Natural killer cell (primary cell): ENCODE measurements at regions not wholly inside any gene's neighbourhood (a gene's known extent, or its start where the extent isn't known, plus 50 kb on each side); places are given as distances from the start of the nearest gene placed in this dataset.

ENCODE experiments used
- ATAC-seq, 3 donors: fragments of 150-1000 bp in 2 of 3; fragments of 200-7000 bp in 1 of 3; cut with Tn5 transposase; 1 replicate in 1 of 3; 2 replicates in 2 of 3; pipeline ENCODE4 v1.10.0; 2021; ENCODE audit warnings: mild to moderate bottlenecking in 2 of 3, moderate library complexity in 2 of 3
- DNase-seq, 2 donors: peaks; one replicate each; pipeline versions ENCODE4 v3.0.0 to v3.0.0-alpha.2; 2013 to 2021; ENCODE audit warnings: mixed read lengths in 1 of 2
- H3K27ac ChIP-seq: one replicate; pipeline ENCODE4 v1.5.1; 2013; ENCODE audit warnings: mild to moderate bottlenecking, low read length
- H3K27me3 ChIP-seq: one replicate; pipeline ENCODE4 v1.6.1; 2013; ENCODE audit warnings: low read length; ENCODE audit not compliant: control insufficient read depth, insufficient read depth
- H3K36me3 ChIP-seq: one replicate; pipeline ENCODE4 v1.6.1; 2013; ENCODE audit warnings: low read length; ENCODE audit not compliant: control insufficient read depth, insufficient read depth
- H3K4me1 ChIP-seq: one replicate; pipeline ENCODE4 v1.6.1; 2013; ENCODE audit warnings: low read length; ENCODE audit not compliant: control insufficient read depth, insufficient read depth
- H3K4me3 ChIP-seq: one replicate; pipeline ENCODE4 v1.5.1; 2013; ENCODE audit warnings: low read length
- H3K9me3 ChIP-seq: one replicate; pipeline ENCODE4 v1.6.1; 2013; ENCODE audit warnings: low read length; ENCODE audit not compliant: control insufficient read depth, insufficient read depth
- H3K27ac Mint-ChIP-seq, 2 donors: one replicate each; pipeline ENCODE4 v1.8.0; 2022; ENCODE audit warnings: mild to moderate bottlenecking in 2 of 2, mixed read lengths in 2 of 2, moderate library complexity in 1 of 2
- H3K27me3 Mint-ChIP-seq, 2 donors: one replicate each; pipeline ENCODE4 v1.8.0; 2022; ENCODE audit warnings: low read depth in 2 of 2, mixed read lengths in 2 of 2
- H3K36me3 Mint-ChIP-seq: one replicate; pipeline ENCODE4 v1.8.0; 2022; ENCODE audit warnings: mixed read lengths
- H3K4me1 Mint-ChIP-seq, 2 donors: one replicate each; pipeline ENCODE4 v1.8.0; 2022; ENCODE audit warnings: mixed read lengths in 2 of 2
- H3K4me3 Mint-ChIP-seq: one replicate; pipeline ENCODE4 v1.8.0; 2022; ENCODE audit warnings: mild to moderate bottlenecking, moderate library complexity, mixed read lengths
- H3K9me3 Mint-ChIP-seq, 2 donors: one replicate each; pipeline ENCODE4 v1.8.0; 2022; ENCODE audit warnings: mixed read lengths in 2 of 2
- WGBS: methylation state at CpG from one replicate; pipeline ENCODE4 v1.1.7; 2013; ENCODE audit warnings: missing lambda C conversion rate; ENCODE audit not compliant: insufficient coverage; 5-methylcytosine and 5-hydroxymethylcytosine counted together
- intact Hi-C: fragments of 100-400 bp; cut with micrococcal nuclease; formaldehyde crosslinking; loops from one replicate; pipeline ENCODE4 v1.14.2; 2022
- TF ChIP-seq, protein P1 (sequence below): fragments of 200-600 bp; IDR thresholded peaks from one replicate; pipeline ENCODE4 v1.8.0; 2022; ENCODE audit warnings: antibody characterized with exemption

DNA sequence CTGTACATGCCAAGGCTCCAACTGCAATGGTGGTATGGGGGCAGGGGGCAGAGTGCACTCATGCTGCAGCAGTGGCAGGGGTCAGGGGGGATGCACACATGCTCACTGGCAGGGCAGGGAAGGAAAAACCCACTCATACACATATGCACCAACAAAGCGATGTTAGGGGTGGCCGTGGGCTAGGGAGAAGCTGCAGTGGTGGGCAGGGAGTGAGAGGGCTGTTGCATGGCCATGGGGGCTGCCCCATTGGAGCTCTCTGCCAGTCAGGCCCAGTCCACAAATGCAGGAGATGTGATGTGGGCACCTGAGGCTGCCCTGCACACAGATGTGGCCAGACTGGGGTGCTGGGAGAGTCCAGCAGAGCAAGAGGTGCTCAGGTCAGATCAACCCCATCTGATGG lies 238.1 kb upstream of the NXPH2 start:
- H3K4me1 Mint-ChIP-seq = no peaks in the 10 kb centered on the region
- Histone ChIP-seq H3K27ac (no peak overlapping the region), H3K4me1 (no peaks in the 10 kb centered on the region), H3K27me3 (no peaks in the 10 kb centered on the region), H3K4me3 (no peak overlapping the region), H3K9me3 (peaks cover 20% of the 10 kb centered on the region), H3K36me3 (no peaks in the 10 kb centered on the region)
- WGBS = 82% methylated on average over 1 of the region's 2 CpGs
- peaks cover 14% of the 10 kb centered on the region for H3K36me3 Mint-ChIP-seq
- ATAC-seq = no peak
- H3K27ac Mint-ChIP-seq = no peak overlapping the region
- peaks cover 25 to 27% of the 10 kb centered on the region in 2 donors for H3K9me3 Mint-ChIP-seq
- H3K27me3 Mint-ChIP-seq = no peaks in the 10 kb centered on the region
- intact Hi-C loops = no loop called here
- TF ChIP-seq, protein P1, sequence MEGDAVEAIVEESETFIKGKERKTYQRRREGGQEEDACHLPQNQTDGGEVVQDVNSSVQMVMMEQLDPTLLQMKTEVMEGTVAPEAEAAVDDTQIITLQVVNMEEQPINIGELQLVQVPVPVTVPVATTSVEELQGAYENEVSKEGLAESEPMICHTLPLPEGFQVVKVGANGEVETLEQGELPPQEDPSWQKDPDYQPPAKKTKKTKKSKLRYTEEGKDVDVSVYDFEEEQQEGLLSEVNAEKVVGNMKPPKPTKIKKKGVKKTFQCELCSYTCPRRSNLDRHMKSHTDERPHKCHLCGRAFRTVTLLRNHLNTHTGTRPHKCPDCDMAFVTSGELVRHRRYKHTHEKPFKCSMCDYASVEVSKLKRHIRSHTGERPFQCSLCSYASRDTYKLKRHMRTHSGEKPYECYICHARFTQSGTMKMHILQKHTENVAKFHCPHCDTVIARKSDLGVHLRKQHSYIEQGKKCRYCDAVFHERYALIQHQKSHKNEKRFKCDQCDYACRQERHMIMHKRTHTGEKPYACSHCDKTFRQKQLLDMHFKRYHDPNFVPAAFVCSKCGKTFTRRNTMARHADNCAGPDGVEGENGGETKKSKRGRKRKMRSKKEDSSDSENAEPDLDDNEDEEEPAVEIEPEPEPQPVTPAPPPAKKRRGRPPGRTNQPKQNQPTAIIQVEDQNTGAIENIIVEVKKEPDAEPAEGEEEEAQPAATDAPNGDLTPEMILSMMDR = no peak
- no peak for DNase-seq
- H3K4me3 Mint-ChIP-seq = no peak overlapping the region

DNA sequence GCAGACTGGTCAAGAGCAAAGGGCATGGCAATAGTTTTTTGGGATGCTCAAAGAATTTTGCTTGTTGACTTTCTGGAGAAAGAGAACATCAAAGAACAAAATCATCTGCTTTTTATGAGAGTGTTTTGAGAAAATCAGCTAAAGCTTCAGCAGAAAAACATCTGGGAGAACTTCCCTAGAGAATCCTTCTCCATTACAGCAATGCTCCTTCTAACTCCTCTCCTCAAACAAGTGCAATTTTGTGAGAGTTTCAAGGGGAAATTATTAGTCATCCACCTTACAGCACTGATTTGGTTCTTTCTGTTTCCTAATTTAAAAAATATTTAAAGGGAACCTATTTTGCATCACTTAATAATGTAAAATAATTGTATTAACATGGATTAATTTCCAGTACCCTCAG lies 226.9 kb upstream of the NXPH2 start:
- DNase-seq (no peak), ATAC-seq (no peak)
- peaks cover 9 to 19% of the 10 kb centered on the region in 2 donors for H3K9me3 Mint-ChIP-seq
- no peaks in the 10 kb centered on the region for H3K9me3 ChIP-seq
- H3K4me1 ChIP-seq = no peaks in the 10 kb centered on the region
- no peak overlapping the region for H3K4me3 ChIP-seq
- H3K4me3 Mint-ChIP-seq = no peak overlapping the region
- TF ChIP-seq, protein P1 = no peak
- no peak overlapping the region for H3K27ac Mint-ChIP-seq
- H3K27ac ChIP-seq = no peak overlapping the region
- no peaks in the 10 kb centered on the region for H3K4me1 Mint-ChIP-seq
- no peaks in the 10 kb centered on the region for H3K36me3 ChIP-seq
- peaks cover 5% of the 10 kb centered on the region for H3K36me3 Mint-ChIP-seq
- no peaks in the 10 kb centered on the region for H3K27me3 Mint-ChIP-seq
- intact Hi-C loops = no loop called here
- H3K27me3 ChIP-seq = no peaks in the 10 kb centered on the region

DNA sequence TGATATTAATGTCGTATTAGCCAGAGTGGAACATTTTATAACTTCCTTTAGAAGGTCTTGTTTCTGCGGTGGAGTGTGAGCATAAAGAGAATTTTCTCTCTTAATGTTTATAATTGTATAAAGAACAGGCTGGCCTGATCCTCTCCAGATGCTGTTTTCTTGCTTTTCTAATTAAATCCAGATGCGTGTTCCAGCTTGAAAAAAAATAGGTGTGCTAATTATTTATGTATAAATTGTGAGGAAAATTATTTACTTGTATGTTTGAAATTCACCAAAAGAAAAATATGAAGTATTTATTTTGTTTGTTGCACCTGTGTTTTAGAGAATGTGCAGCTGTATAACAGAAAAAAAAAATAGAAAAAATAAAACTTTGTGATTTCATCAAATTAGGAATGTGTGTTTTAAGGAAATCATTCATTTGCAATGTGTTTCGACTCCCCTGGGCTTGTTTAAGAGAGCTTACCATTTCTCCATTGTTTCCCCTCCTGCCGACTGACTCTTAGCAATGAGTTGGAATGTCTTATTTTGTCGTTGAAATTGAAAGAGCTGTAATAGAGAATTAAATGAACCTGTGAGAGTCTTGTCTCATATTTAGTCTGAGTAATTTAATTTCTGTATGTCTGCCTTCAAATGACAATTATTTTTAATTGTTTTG lies 220.1 kb upstream of the NXPH2 start:
- DNase-seq (no peak), ATAC-seq (no peak)
- Mint-ChIP-seq H3K27ac (no peak overlapping the region), H3K9me3 (peaks cover 9 to 18% of the 10 kb centered on the region in 2 donors), H3K27me3 (no peaks in the 10 kb centered on the region), H3K4me3 (no peak overlapping the region), H3K36me3 (peaks cover 6% of the 10 kb centered on the region), H3K4me1 (no peaks in the 10 kb centered on the region)
- intact Hi-C loops = no loop called here
- no peaks in the 10 kb centered on the region for H3K4me1 ChIP-seq
- no peaks in the 10 kb centered on the region for H3K36me3 ChIP-seq
- H3K27me3 ChIP-seq = no peaks in the 10 kb centered on the region
- no peaks in the 10 kb centered on the region for H3K9me3 ChIP-seq
- H3K4me3 ChIP-seq = no peak overlapping the region
- TF ChIP-seq, protein P1 = no peak
- no peak overlapping the region for H3K27ac ChIP-seq
- 86% methylated on average over 2 of the region's 6 CpGs for WGBS

DNA sequence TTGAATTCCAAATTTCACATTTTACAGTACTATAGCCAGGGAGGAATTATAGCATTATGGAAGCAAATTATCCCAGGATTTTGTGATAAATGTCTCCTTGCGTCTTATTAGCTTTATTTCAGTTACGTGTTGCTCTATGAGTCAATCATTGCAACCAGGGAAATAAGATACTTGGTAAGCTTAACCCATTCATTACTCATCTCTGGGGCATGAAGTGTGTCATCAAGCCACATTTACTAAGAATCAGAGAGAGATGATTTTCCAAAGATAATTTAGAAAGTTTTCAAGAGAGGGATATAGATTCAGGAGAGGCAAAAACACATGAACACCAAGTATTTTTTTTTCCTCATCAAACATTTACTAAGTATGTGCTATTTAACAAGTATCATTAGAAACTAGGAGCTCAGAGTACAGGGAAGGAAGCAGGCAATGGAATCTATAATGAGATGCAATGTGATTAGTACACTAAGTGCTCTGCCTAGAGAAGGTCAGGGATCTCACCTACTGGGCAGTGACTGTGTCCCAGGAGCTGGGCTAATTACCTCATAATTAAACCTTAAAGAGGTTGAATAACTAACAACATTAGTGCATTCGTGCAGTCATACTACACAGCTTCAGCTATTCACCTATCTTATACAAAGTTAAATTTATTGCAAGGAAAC lies 217.8 kb upstream of the NXPH2 start:
- TF ChIP-seq, protein P1 = no peak
- Histone ChIP-seq H3K4me3 (no peak overlapping the region), H3K36me3 (no peaks in the 10 kb centered on the region), H3K4me1 (no peaks in the 10 kb centered on the region), H3K27me3 (no peaks in the 10 kb centered on the region), H3K27ac (no peak overlapping the region), H3K9me3 (no peaks in the 10 kb centered on the region)
- intact Hi-C loops = no loop called here
- DNase-seq (no peak), ATAC-seq (no peak)
- peaks cover 11 to 18% of the 10 kb centered on the region in 2 donors for H3K9me3 Mint-ChIP-seq
- H3K4me1 Mint-ChIP-seq = no peaks in the 10 kb centered on the region
- H3K36me3 Mint-ChIP-seq = peaks cover 6% of the 10 kb centered on the region
- H3K4me3 Mint-ChIP-seq = no peak overlapping the region
- no peaks in the 10 kb centered on the region for H3K27me3 Mint-ChIP-seq
- H3K27ac Mint-ChIP-seq = no peak overlapping the region
- WGBS = 96% methylated on average over 3 of the region's 3 CpGs
